ENCODE measurements at regions not wholly inside any gene's neighbourhood (a gene's known extent, or its start where the extent isn't known, plus 50 kb on each side); places are given as distances from the start of the nearest gene placed in this dataset.
"Not testable (repeated sequence)": the region's sequence is repeated elsewhere in the genome, so short reads cannot be mapped to it uniquely, and the experiment has no call there.

DNA sequence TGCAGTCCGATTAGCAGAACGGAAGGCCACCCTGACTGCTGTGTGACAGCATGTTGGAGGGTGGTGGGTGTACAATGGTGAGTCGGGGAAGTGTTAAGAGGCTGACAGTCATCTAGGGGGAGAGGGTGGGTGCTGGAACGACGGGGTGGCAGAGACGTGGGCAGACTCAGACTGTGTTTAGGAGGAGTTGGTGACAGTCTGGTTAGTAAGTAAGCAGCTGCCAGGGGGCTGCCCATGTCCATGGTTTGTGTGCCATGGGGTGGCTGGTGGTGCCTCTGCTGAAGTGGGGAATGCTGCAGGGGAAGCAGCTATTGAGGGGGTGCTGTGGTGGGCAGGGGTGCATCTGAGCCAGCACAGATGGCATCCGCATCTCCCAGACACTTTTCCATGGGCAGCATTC is 51.3 kb upstream of the BOD1 start:
- no peak for DNase-seq (ENCODE audit: low spot score)

DNA sequence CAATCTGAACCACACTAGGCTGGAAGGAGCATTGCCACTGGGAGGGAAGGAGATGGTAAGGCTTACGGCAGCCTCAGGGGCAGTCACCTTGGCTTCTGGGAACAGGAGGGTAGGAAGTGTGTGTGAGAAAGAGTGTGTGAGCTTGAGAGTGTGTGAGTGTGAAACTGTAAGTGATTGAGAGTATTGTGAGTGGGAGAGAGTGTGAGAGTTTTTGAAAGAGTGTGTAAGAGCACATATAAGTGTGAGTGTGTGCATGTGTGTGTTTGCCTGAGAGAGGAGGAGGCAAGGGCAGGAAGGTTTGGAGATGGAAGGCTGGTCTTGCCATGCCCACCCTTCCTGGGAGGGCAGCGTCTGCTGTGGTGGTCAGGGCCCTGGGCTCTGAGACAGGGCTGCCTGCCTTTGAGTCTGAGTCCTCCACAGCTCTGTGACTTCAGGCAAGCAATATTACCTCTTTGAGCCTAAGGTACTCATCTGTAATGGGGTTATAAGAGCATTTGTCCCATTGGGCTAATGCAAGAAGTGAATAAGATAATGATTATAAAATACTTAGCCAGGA is 51.9 kb upstream of the BOD1 start:
- no peak for DNase-seq (ENCODE audit: low spot score)

DNA sequence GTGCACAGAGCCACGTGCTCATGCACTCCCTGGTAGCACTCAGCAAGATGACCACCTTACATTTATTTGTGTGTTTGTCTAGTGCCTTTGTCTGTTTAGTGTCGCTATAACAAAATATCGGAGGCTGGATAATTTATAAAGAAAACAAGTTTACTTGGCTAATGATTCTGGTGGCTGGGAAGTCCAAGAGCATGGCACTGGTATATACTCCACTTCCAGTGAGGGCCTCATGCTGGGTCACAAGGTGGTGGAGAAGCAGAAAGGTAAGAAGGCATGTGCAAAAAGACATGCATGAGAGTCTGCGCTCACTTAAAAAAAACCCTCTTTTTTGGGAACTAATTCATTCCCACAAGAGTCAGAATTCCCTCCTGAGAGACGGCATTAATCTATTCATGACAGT is 52.5 kb upstream of the BOD1 start:
- no peak for DNase-seq (ENCODE audit: low spot score)

DNA sequence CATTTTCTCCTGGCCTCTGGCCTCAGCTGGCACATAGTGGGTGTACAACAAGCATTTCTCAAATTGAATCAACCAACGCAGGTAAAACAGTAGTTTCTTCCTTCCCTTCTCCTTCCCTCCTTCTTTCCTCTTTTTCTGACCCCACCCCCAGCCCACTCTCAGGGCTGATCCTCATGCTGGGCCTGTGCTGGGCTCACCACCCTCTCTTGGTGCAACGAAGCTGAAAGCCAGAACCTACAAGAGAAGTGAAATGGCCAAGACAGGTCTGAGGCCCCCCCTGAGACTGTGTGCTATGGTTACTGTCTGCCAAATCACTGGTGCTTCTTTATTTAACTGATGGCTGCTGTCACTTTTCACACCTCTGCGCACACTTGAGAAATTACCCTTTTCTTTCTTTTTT is 53.0 kb upstream of the BOD1 start:
- no peak for DNase-seq (ENCODE audit: low spot score)

DNA sequence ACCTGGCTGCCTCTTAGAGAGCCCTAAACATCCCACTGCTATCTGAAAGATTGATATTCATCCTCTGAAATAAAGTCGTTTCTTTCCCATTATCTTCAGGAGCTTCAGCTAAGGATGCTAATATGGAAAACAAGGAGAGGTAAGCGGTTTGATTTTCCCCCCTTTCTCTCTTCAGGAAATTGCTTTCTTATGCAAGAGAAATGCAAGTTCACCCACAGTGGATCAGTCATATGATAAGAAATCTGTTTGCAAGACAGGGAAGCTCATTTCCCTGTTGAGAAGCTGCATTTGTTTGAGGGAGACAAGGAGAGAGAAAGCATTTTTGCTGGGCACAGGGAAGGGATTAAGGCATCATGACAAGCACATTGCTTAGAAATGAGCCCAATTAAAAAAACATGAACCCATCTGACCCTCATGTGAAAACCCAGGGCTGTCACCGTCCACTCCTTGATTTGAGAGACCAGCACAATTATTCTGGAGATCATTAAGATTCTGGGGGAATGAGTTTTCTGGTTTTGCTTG is 53.7 kb upstream of the BOD1 start:
- no peak for DNase-seq (ENCODE audit: low spot score)

DNA sequence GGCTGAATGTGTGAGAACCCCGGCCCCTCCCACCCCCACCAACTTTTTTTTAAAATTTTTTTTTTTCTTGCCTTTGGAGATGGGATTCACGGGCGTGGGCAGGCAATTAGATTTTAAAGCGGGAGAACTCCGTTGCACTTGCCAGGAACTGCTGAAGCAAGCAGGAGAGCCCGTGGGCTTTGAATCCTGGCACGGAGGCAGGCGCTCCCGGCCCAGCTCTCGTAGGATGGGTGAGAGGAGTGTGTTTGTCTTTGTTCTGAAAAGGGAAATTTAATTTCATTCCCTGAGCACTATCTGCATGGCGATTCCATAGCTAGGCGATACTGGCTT is 54.3 kb upstream of the BOD1 start:
- DNase-seq (ENCODE audit: low spot score), result no peak

DNA sequence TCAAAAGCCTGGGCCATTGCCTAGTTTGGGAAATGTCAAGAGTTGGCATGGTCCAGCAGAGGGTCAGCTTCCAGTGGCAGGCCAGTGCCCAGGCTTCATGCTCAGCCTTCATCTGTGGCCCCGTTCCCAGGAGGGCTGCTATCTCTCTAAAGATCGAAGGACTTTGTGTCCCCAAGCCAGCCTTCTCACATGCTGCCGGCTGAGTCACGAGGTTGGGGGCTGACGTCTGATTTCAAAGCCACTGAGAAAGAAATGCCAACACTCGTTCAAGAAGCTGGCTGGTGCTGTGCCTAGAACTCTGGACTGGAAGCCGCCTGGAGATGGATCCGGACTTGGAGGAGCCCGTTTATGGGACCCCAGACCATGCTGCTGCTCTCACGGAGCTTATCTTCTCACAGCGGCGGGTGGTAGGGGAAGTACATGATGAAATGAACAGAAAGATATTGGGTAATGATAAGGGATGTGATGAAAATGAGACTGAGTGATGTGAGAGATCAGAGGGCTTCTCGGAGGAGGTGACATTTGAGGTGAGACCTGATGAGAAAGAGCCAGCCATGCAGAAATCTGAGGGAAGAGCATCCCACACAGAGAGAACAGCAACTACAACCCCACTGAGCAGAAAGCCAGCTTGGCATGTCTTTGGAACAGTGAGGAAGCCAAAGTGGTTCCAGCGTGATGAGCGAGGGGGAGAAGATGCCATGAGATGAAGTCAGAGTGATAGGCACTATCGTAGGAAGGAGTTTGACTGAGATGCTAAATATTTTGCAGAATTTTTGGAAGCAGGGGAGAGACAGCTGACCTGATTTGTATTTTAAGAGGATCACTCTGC is 54.9 kb upstream of the BOD1 start:
- no peak for DNase-seq (ENCODE audit: low spot score)

DNA sequence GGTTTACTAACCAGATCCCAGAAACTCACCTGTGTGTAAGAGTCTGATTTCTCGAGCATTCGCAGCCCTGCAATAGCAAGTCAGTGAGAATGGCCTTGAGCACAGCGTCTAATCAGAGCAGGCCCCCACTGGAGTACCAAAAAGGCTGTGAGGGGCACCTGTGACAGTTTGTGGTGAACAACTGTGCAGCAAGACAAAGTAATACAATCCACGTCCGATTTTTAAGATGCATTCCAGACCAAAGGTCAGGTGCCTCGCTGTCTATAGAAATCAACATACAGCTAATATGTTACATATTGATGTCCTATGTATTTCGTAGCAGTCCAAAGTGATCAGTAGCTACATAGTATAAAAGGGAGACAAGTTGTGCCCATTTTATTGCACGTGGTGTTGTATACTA is 55.7 kb upstream of the BOD1 start:
- no peak for DNase-seq (ENCODE audit: low spot score)

DNA sequence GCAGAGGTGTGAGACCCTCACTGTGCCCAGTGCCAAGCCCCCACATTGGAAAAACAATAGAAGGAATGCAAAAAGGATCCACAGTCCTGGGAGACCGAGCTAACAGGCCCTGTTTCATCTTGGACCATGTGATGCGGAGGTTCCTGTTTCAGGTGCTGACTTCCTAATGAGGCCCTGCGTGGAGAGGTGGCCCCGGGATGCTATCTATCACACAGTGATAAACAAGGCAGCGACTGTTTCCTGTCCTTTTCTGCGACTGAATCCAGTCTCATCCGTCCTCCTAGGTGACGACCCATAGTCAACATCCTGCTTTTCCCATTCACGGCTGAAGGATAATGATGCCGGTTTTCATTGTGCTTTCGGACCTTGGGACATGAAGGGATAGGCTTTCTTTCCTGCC is 56.4 kb upstream of the BOD1 start:
- no peak for DNase-seq (ENCODE audit: low spot score)

DNA sequence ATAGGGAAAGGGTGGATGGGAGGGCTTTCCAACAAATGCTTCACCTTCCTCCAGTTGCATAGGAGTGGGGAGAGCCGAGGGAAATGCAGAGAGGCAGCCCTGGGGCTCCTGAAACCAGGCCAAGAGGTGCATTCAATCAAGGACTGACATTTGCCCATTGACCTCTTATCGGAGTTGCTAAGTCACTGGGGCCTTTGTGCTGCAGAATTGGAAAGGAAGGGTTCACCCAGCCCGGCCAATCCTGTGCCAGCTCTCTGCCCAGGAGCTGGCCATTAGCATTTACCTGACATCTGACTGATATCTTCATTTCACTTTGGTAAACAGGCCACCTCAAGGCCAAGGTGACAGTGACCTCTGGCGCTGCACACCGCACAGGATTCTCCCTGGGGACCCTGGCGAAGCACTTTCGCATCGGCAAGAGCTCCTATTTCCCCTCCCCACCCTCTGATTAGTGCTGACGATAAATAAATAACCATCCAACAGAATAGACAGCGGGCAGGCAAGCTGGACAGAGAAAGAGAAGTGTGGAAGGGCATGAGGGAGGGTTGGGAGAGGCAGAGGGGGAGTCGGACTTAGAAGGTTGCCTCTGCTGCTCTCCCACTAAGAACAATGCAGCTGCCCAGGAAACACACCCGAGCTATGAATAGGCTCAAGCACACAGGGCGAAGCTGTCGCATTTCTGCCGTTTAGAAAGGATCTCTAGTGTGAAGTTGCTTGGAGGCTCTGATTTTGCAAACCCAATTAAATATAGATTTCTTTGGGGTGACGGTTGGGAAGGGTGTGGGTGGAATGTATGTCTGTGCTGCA is 57.0 kb upstream of the BOD1 start:
- DNase-seq (ENCODE audit: low spot score), result no peak

DNA sequence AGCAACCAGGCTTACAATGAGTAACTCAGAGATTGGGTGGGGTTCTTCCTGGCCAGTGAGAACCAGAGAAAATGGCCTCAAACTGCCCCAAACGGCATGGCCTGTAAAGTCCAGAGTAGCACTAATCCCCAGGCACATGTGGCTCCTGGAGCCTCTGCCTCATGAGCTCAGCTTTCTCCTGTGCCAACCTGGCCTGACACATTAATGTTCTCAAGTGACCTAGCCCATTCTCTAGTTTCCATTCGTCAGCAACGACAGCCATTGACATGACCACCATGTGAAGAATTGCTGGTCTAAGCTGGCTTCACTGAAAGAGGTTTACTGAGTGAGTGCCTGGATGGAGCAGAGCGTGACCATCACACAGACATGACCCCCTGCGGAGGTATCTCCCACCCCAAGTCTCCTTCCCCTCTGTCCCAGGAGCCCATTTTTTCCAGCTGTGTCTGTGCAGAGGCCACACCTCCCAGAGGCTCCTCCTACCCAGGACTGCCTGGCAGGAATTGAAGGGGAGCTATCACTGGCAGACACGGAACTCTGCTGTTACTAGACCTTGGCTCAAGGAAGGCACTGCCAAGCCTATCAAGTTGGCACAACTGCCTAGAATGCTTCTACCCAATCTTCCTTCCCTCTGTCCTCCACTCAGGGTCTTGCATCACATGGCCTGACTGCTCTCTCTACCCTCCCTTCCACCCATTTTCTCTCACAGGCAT is 59.0 kb upstream of the BOD1 start:
- DNase-seq (ENCODE audit: low spot score), result no peak

DNA sequence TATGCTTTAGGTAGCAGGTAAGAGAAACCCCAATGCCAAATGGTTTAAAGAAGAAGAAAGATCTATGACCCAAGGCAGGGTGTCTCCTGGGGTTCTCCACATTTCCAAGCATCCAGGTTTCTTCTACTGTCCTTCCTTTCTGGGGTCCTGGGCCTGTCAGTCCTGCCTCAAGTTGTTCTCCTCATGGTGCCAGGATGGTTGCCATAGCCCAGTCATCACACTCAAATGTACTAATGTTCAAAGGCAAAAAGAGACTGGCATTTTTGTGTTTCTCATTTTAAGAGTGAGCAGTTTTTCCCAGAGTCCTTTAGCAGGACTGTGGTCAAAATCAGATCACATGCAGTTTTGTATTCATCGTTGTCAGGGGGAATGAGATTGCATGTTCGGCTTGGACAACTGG is 59.9 kb upstream of the BOD1 start:
- no peak for DNase-seq (ENCODE audit: low spot score)

DNA sequence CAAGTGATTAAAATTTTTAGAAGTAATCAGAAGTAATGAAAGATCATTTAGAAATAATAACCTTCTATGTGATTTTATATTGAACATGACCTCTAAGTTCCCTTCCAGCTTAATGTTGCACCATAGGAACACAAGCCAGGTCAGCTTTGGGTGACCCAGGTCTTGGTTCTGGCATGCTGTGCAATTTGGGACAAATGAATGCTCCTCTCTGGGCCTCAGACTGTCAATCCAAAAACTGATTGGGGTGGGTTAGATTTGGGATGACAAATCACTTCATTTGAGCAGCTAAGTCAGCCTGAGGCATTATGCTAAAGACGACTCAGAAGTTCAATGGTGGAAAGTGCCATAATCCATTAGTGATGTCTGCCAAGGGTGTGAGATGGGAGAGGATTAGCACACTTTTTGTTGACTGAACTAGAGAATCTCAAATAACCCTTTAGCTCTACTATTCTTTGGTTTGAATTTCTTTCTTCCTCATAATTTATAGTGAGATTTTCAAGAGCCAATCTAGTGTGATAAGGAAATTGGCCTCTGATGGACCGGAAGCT is 60.7 kb upstream of the BOD1 start:
- no peak for DNase-seq (ENCODE audit: low spot score)

DNA sequence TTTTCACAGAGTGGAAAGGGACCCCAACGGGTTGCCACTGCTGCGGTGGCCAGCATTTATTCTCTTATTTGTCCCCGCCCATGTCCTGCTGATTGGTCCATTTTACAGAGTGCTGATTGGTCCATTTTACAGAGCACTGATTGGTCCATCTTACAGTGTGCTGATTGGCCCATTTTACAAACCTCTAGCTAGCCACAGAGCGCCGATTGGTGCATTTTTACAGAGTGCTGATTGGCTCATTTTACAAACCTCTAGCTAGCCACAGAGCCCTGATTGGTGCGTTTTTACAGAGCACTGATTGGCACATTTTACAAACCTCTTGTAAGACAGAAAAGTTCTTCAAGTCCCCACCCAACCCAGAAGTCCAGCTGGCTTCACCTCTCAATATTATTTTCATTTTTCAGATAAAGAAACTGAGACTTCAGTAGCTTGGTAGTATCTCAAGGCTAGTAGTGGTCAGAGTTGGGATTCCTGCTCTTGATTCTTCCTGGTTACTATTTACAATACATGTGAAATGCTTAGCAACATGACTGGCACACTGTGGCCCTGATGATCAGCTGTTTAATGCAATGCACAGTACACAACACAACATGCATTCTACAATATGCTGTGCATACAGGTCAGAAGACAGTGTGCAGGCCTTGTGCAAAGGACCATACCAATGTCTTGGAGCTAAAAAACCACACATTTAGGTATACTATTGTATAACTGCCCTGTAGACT is 63.6 kb upstream of the BOD1 start:
- DNase-seq (ENCODE audit: low spot score), result no peak

DNA sequence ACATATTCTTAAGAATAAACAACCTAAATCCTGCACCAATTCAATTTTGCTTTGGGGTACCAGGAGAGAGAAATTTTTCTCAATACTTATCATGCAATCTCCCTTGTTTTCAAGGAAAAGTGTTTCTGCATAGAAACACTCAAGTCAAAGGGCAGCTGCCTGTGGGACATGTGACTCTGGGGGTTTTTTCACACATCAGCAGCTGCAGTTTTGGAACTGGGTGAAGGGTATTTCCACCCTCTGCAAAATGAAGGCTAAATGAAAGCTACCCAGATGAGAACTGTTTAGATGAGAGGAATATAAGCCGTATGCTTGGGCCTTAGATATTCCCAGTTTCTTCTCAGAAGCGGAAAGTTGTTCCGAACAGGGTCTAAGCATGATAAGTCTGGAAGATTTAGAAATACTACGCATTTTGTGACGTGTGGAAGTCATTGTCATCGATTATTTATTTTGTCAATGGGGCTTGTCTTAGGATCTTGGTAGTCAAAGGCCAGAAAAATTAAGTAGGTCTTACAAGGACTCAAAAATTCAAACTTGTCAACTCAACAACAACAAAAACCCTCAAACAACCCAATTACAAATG is 64.3 kb upstream of the BOD1 start:
- DNase-seq (ENCODE audit: low spot score), result no peak

DNA sequence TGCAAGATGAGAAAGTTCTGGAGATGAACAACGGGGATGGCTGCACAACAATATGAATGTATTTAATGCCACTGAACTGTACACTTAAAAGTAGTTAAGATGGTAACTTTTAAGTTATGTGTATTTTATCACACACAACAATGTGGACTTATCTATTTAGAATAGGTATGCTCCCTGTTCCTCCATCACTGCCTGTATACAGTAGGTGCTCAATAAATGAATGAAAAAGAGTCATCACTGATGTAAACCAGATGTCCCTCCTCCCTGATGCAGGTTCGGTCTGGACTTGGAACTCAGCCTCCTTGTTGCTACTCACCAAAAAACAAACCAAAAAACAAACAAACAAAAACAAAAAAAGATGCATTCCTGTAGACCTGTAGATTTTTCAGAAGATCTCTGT is 65.9 kb upstream of the BOD1 start:
- DNase-seq (ENCODE audit: low spot score), result no peak

DNA sequence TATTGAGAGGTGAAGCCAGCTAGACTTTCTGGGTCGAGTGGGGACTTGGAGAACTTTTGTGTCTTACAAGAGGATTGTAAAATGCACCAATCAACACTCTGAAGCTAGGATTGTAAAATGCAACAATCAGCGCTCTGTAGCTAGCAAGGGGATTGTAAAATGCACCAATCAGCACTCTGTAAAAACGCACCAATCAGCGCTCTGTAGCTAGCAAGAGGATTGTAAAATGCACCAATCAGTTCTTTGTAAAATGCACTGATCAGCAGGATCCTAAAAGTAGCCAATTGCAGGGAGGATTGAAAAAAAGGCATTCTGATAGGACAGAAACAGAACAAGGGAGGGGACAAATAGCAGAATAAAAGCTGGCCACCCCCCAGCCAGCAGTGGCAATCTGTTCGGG is 68.1 kb upstream of the BOD1 start:
- not testable (repeated sequence) for DNase-seq (ENCODE audit: low spot score)

DNA sequence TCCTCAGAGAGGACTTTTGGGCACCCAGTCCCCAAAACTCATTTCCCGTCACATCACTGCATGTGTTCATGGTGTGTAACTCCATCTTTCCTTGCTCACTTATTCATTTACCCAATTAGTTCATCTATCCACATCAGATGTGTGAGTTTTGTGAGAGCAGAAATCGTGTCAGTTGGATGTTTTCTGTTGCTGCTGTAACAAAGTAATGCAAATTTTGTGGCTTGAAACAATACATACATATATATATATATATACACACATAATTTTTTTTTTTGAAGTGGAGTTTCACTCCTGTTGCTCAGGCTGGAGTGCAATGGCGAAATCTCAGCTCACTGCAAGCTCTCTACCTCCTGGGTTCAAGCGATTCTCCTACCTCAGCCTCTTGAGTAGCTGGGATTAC is 70.5 kb upstream of the BOD1 start:
- no peak for DNase-seq (ENCODE audit: low spot score)

DNA sequence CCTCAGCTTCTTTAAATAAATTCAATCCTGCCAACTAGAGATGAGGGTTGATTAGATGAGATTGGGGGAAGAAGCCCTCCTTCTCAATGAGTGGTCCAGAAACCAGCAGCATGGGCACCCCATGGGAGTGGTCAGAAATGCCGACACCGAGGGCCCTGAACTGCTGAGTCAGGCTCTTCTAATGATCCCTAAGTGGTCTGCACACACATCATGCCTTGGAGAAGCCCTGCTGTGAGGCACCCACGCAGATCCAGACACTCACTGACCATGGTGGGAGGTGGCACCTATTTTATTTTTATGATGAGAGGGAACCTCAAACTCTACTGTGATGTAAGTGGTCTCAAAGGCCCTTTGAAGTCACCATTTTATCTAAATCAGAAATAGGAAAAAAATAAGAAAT is 72.3 kb upstream of the BOD1 start:
- DNase-seq (ENCODE audit: low spot score), result no peak

DNA sequence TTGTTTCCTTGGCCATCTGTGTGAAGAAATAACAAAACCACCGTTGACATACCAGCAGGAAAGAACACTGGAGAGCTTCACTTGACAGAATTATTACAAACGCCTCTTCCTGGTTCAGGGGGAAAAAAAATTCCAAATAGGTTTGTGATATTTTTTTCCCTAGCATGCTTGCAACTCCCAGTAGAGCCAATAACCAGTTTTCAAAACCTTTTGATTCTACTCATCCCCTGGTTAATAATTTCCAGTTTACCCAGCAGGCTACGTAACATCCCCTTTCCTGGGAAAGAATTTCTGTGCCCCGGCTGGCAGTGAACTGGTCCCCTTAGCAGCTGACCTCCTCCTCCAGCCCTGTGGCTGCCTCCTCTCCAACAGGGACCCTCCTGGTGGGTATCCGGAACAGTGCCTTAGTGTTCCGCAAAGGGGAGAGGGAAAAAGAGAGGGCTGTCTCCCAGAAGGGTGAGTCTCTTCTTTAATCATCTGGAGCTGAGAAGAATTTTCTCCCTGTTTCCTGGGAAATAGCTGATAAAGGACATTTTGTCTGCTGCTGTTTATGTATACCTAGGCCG is 72.8 kb upstream of the BOD1 start:
- no peak for DNase-seq (ENCODE audit: low spot score)

Measured in germinal center (tissue), 1 donor.